Amniotic stem cell (primary cell): ENCODE measurements at regions not wholly inside any gene's neighbourhood (a gene's known extent, or its start where the extent isn't known, plus 50 kb on each side); places are given as distances from the start of the nearest gene placed in this dataset.

Source experiments
- DNase-seq: peaks from one replicate; lab custom pipeline; 2025; lab: John Stamatoyannopoulos, UW

GRCh38 chr2:8570637-8571036, 111.2 kb upstream of the ID2 start:
- no peak for DNase-seq

- DNase-seq, result no peak
Measured at GRCh38 chr2:8571301-8571791, 110.5 kb upstream of the ID2 start.

- DNase-seq, result no peak
Measured at GRCh38 chr2:8571792-8572499, 109.9 kb upstream of the ID2 start.

GRCh38 chr2:8572712-8573233, 109.1 kb upstream of the ID2 start:
- DNase-seq, result no peak

GRCh38 chr2:8573234-8573941, 108.5 kb upstream of the ID2 start:
- no peak for DNase-seq

GRCh38 chr2:8573942-8574195, 108.0 kb upstream of the ID2 start:
- DNase-seq, result no peak

- DNase-seq, result no peak
Measured at GRCh38 chr2:8574196-8575037, 107.4 kb upstream of the ID2 start.

- no peak for DNase-seq
Measured at GRCh38 chr2:8575038-8575833, 106.6 kb upstream of the ID2 start.

GRCh38 chr2:8575834-8576423, 105.9 kb upstream of the ID2 start:
- no peak for DNase-seq

GRCh38 chr2:8576525-8577167, 105.2 kb upstream of the ID2 start:
- no peak for DNase-seq

GRCh38 chr2:8577573-8577972, 104.3 kb upstream of the ID2 start:
- no peak for DNase-seq

GRCh38 chr2:8578335-8579244, 103.3 kb upstream of the ID2 start:
- DNase-seq, result no peak

GRCh38 chr2:8579485-8580085, 102.3 kb upstream of the ID2 start:
- no peak for DNase-seq

GRCh38 chr2:8580316-8581233, 101.3 kb upstream of the ID2 start:
- no peak for DNase-seq

- no peak for DNase-seq
Measured at GRCh38 chr2:8581234-8581561, 100.7 kb upstream of the ID2 start.

- DNase-seq, result no peak
Measured at GRCh38 chr2:8581601-8582041, 100.2 kb upstream of the ID2 start.

GRCh38 chr2:8582191-8582590, 99.7 kb upstream of the ID2 start:
- DNase-seq, result no peak

GRCh38 chr2:8582651-8583399, 99.0 kb upstream of the ID2 start:
- DNase-seq, result no peak
